Hepatocyte (in vitro differentiated cells): ENCODE measurements at regions not wholly inside any gene's neighbourhood (a gene's known extent, or its start where the extent isn't known, plus 50 kb on each side); places are given as distances from the start of the nearest gene placed in this dataset.

Experiments
- DNase-seq: peaks from one replicate; pipeline ENCODE4 v3.0.0-alpha.2; 2016; ENCODE audit warnings: low spot score
- H2AFZ ChIP-seq: fragments of 200-600 bp; sonication (generic); 2 replicates; pipeline ENCODE4 v1.6.0; 2016; ENCODE audit warnings: antibody characterized with exemption, mild to moderate bottlenecking
- H3K27ac ChIP-seq: fragments of 200-600 bp; sonication (generic); 2 replicates; pipeline ENCODE4 v1.5.1; 2016; ENCODE audit warnings: mild to moderate bottlenecking
- H3K27me3 ChIP-seq: fragments of 200-600 bp; sonication (generic); 2 replicates; pipeline ENCODE4 v1.6.1; 2016
- H3K36me3 ChIP-seq: fragments of 200-600 bp; sonication (generic); replicated peaks from 2 replicates; pipeline ENCODE4 v1.5.1; 2016; ENCODE audit warnings: low read depth; ENCODE audit not compliant: insufficient read depth
- H3K4me1 ChIP-seq: fragments of 200-600 bp; sonication (generic); 2 replicates; pipeline ENCODE4 v1.5.1; 2016; ENCODE audit warnings: mild to moderate bottlenecking, moderate library complexity; ENCODE audit not compliant: insufficient read depth
- H3K4me2 ChIP-seq: fragments of 200-600 bp; sonication (generic); 2 replicates; pipeline ENCODE4 v1.6.0; 2016
- H3K4me3 ChIP-seq: fragments of 200-600 bp; sonication (generic); 2 replicates; pipeline ENCODE4 v1.5.1; 2016; ENCODE audit warnings: mild to moderate bottlenecking
- H3K79me2 ChIP-seq: fragments of 200-600 bp; sonication (generic); 2 replicates; pipeline ENCODE4 v1.6.0; 2017; ENCODE audit warnings: mild to moderate bottlenecking
- H3K9me2 ChIP-seq: fragments of 200-600 bp; sonication (generic); replicated peaks from 2 replicates; pipeline ENCODE4 v1.6.0; 2017; ENCODE audit warnings: mild to moderate bottlenecking; ENCODE audit not compliant: insufficient read depth
- H3K9me3 ChIP-seq: fragments of 200-600 bp; sonication (generic); 2 replicates; pipeline ENCODE4 v1.5.1; 2016; ENCODE audit warnings: low read depth, mild to moderate bottlenecking
- H4K20me1 ChIP-seq: fragments of 200-600 bp; sonication (generic); 2 replicates; pipeline ENCODE4 v1.6.0; 2016; ENCODE audit warnings: mild to moderate bottlenecking; ENCODE audit not compliant: insufficient read depth, poor library complexity, severe bottlenecking
- CTCF ChIP-seq: fragments of 200-600 bp; sonication (generic); IDR thresholded peaks from 2 replicates; pipeline ENCODE4 v1.5.1; 2016; ENCODE audit warnings: antibody characterized with exemption, mild to moderate bottlenecking; ENCODE audit not compliant: poor library complexity
- EZH2 ChIP-seq: fragments of 200-600 bp; sonication (generic); IDR thresholded peaks from 2 replicates; pipeline ENCODE4 v1.6.1; 2016; ENCODE audit warnings: antibody characterized with exemption, mild to moderate bottlenecking, borderline replicate concordance
- EZH2phosphoT487 ChIP-seq: fragments of 200-600 bp; sonication (generic); IDR thresholded peaks from one replicate; pipeline ENCODE4 v1.6.1; 2018; ENCODE audit warnings: antibody characterized with exemption, mild to moderate bottlenecking, low read depth, moderate library complexity; ENCODE audit not compliant: unreplicated experiment, severe bottlenecking
- WGBS: methylation state at CpG from one replicate; pipeline ENCODE4 v1.1.6; 2016; ENCODE audit warnings: low lambda C conversion rate; ENCODE audit errors: missing lambda C conversion rate; 5-methylcytosine and 5-hydroxymethylcytosine counted together

- Histone ChIP-seq H3K36me3 (no peaks in the 10 kb centered on the region), H4K20me1 (no peaks in the 10 kb centered on the region), H2AFZ (no peak overlapping the region), H3K4me3 (no peak overlapping the region), H3K27me3 (no peaks in the 10 kb centered on the region), H3K79me2 (no peaks in the 10 kb centered on the region), H3K4me2 (no peak overlapping the region), H3K9me2 (no peaks in the 10 kb centered on the region), H3K27ac (peak overlapping the region; percentile 49), H3K4me1 (peaks cover 8% of the 10 kb centered on the region), H3K9me3 (no peaks in the 10 kb centered on the region)
- TF ChIP-seq CTCF (no peak), EZH2 (no peak), EZH2phosphoT487 (no peak)
- DNase-seq, result peak; percentile 36
- 58% methylated on average over 3 of the region's 3 CpGs for WGBS
These were observed 437.2 kb upstream of the SLC35B3 start for GRCh38 chr6:8872589-8872988.

- TF ChIP-seq CTCF (no peak), EZH2 (no peak), EZH2phosphoT487 (no peak)
- no peaks in the 10 kb centered on the region for H3K79me2 ChIP-seq
- no peaks in the 10 kb centered on the region for H4K20me1 ChIP-seq
- H3K27ac ChIP-seq, result no peak overlapping the region
- no peaks in the 10 kb centered on the region for H3K9me3 ChIP-seq
- no peak for DNase-seq
- H3K4me3 ChIP-seq, result no peak overlapping the region
- 92% methylated on average over 3 of the region's 3 CpGs for WGBS
- no peaks in the 10 kb centered on the region for H3K9me2 ChIP-seq
- H3K27me3 ChIP-seq, result no peaks in the 10 kb centered on the region
- H2AFZ ChIP-seq, result no peak overlapping the region
- H3K36me3 ChIP-seq, result no peaks in the 10 kb centered on the region
- H3K4me2 ChIP-seq, result no peak overlapping the region
- no peaks in the 10 kb centered on the region for H3K4me1 ChIP-seq
These were observed 430.1 kb upstream of the SLC35B3 start for GRCh38 chr6:8865451-8865850.

GRCh38 chr6:8860671-8861070 is 425.3 kb upstream of the SLC35B3 start:
- no peaks in the 10 kb centered on the region for H3K27me3 ChIP-seq
- no peaks in the 10 kb centered on the region for H3K79me2 ChIP-seq
- H3K27ac ChIP-seq, result no peak overlapping the region
- no peaks in the 10 kb centered on the region for H4K20me1 ChIP-seq
- no peaks in the 10 kb centered on the region for H3K9me2 ChIP-seq
- no peaks in the 10 kb centered on the region for H3K9me3 ChIP-seq
- H3K4me1 ChIP-seq, result no peaks in the 10 kb centered on the region
- H3K4me2 ChIP-seq, result no peak overlapping the region
- DNase-seq, result no peak
- H3K36me3 ChIP-seq, result no peaks in the 10 kb centered on the region
- TF ChIP-seq CTCF, result no peak
- H2AFZ ChIP-seq, result no peak overlapping the region
- H3K4me3 ChIP-seq, result no peak overlapping the region

- H3K9me2 ChIP-seq, result no peaks in the 10 kb centered on the region
- no peak overlapping the region for H3K4me3 ChIP-seq
- H3K9me3 ChIP-seq, result no peaks in the 10 kb centered on the region
- no peaks in the 10 kb centered on the region for H4K20me1 ChIP-seq
- H3K4me1 ChIP-seq, result no peaks in the 10 kb centered on the region
- no peaks in the 10 kb centered on the region for H3K36me3 ChIP-seq
- DNase-seq, result no peak
- no peak overlapping the region for H2AFZ ChIP-seq
- H3K27ac ChIP-seq, result no peak overlapping the region
- H3K79me2 ChIP-seq, result no peaks in the 10 kb centered on the region
- TF ChIP-seq CTCF, result no peak
- TF ChIP-seq EZH2, result no peak
- no peak for TF ChIP-seq EZH2phosphoT487
- no peaks in the 10 kb centered on the region for H3K27me3 ChIP-seq
- no peak overlapping the region for H3K4me2 ChIP-seq
- WGBS, result 80% methylated on average over 3 of the region's 3 CpGs
These were observed 424.2 kb upstream of the SLC35B3 start for GRCh38 chr6:8859501-8859900.
